NCI-H82 (cell line): ENCODE measurements at regions not wholly inside any gene's neighbourhood (a gene's known extent, or its start where the extent isn't known, plus 50 kb on each side); places are given as distances from the start of the nearest gene placed in this dataset.
"Not testable (repeated sequence)": the region's sequence is repeated elsewhere in the genome, so short reads cannot be mapped to it uniquely, and the experiment has no call there.

Experiments
- DNase-seq: peaks from one replicate; lab custom pipeline; 2025; lab: John Stamatoyannopoulos, UW

DNA sequence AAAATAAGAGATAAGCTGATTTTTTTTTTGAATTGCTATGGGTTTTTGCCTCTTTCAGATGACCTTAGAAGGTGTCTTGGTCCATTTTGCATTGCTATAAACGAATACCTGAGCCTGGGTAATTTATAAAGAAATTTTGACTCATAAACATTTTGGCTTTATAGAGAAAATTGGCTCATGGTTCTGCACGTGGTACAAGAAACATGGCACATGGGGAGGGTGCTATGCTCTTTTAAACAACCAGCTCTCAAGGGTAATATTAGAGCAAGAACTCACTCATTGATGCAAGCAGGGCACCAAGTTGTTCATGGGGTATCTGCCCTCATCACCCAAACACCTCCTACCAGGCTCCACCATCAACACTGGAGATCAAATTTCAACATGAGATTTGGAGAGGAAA lies 408.8 kb downstream of the NUP35 start:
- no peak for DNase-seq

- DNase-seq: peak; percentile 21
These were observed 412.0 kb downstream of the NUP35 start for GRCh38 chr2:183536290-183536689.

GRCh38 chr2:183536714-183537113 lies 412.5 kb downstream of the NUP35 start:
- DNase-seq: no peak

DNA sequence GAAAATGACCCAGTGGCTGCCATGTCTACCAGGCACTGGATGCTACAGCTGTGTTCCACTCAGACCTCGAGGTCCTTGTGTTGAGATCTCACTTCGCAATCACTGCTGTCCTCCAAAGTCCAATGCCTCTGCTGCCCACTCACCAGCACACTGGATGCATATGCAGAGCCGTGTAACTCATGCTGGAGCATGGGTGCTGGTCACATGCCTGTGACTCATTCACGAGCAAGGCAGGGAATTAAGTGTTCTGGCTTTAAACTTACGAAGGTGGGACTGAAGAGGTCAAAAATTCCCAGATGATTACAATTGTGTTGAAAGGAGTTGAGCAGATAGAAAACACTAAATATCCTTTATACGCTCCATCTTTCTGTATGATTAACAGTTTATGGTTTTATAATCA lies 417.5 kb downstream of the NUP35 start:
- no peak for DNase-seq

- no peak for DNase-seq
These were observed 418.4 kb downstream of the NUP35 start for GRCh38 chr2:183542606-183543005.

- no peak for DNase-seq
These were observed 419.0 kb downstream of the NUP35 start for GRCh38 chr2:183543222-183543621.

GRCh38 chr2:183543731-183544130 lies 419.5 kb downstream of the NUP35 start:
- no peak for DNase-seq

GRCh38 chr2:183546560-183547350 lies 422.5 kb downstream of the NUP35 start:
- DNase-seq: not testable (repeated sequence)

DNA sequence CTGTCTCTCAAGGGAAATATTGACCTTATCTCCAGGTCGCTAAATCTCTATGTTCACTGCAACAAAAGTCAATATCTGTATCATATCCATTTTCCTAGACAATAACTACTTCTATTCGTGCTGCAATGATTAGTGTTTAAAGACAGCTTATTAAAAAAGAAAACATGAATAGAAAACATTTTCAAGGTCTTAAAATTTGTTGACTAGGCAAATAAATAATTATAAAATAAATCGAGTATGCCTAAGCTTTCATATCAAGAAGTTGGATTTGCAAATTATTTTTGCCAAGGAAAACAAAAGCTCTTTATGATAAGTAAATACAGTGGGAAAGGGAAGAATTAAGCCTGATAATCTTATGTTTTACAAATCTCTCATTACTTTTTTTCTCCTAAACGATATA lies 428.5 kb downstream of the NUP35 start:
- no peak for DNase-seq

GRCh38 chr2:183564726-183565125 lies 440.5 kb downstream of the NUP35 start:
- DNase-seq: no peak

GRCh38 chr2:183575481-183575880 lies 451.2 kb downstream of the NUP35 start:
- DNase-seq: no peak

GRCh38 chr2:183579686-183580085 lies 455.4 kb downstream of the NUP35 start:
- DNase-seq: no peak

GRCh38 chr2:183592271-183592670 lies 468.0 kb downstream of the NUP35 start:
- DNase-seq: no peak

- peak; percentile 67 for DNase-seq
These were observed 469.9 kb downstream of the NUP35 start for GRCh38 chr2:183594150-183594549.

- no peak for DNase-seq
These were observed 473.6 kb downstream of the NUP35 start for GRCh38 chr2:183597841-183598240.

GRCh38 chr2:183604065-183604464 lies 479.8 kb downstream of the NUP35 start:
- no peak for DNase-seq

- DNase-seq: no peak
These were observed 481.2 kb downstream of the NUP35 start for GRCh38 chr2:183605440-183605839.

DNA sequence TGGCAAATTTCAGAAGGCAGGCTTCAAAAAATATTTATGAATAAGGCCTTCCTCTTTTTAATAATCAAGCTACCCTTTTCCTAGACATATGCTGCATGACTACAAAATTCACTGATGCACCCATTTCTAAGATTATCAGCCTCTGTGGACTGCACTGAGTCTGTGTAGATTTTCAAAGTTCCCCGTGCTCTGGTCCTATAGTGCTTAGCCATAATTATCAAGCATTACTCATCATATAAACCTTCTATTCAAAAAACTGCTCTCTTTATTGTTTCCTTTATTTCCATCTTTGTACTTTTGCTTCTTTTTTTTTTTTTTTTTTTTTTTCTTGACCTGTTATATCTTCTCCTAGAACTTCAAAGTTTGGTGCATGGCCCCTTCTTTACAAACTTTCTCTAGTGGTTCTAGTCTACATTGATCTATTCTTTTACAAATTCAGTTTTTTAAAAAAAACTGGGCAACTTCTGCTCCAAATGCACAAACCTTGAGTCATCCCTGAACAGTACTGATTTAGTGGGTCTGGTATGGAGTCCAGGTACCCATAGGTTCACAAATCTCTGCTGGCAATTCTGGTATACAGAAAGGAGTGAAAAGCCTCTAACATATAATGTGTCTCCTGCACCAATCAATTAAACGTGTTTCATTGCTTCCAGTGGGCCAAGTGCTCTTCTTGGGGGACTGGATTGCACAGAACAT lies 481.9 kb downstream of the NUP35 start:
- DNase-seq: no peak

- no peak for DNase-seq
These were observed 482.5 kb downstream of the NUP35 start for GRCh38 chr2:183606718-183607085.

GRCh38 chr2:183607995-183608394 lies 483.8 kb downstream of the NUP35 start:
- DNase-seq: no peak

- no peak for DNase-seq
These were observed 484.5 kb downstream of the NUP35 start for GRCh38 chr2:183608747-183609146.

- DNase-seq: peak; percentile 5
These were observed 486.5 kb downstream of the NUP35 start for GRCh38 chr2:183610724-183611123.

DNA sequence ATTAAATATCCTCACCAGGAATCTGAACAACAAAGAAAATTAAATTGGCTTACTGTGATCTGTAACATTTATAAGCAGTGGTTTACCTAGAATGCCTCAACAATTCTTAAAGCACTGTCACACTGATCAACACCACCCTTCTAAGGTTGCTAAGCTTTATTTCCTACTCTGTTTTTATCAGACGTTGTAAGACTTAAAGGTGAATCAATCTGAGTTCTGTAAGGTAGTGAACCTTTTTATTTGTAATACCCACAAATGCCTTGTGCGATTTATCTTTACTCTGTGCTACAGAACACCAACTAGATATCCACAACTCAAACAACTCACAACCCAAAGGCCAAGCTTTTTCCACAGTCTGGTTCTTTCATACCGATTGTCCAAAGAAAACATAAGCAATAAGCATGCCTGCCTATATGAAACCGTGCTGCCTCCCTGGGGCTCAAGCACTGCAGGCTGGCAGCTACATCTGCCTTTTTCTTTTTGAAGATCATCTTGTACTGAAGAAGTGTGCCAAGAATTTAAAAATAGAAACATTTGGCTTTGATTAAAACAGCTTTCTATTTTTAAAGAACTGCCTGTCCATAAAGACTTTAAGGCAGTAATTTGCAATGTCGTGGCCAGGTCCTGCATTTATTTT lies 490.7 kb downstream of the NUP35 start:
- DNase-seq: peak; percentile 10
